Left lung (tissue), 4 donors: ENCODE measurements at regions not wholly inside any gene's neighbourhood (a gene's known extent, or its start where the extent isn't known, plus 50 kb on each side); places are given as distances from the start of the nearest gene placed in this dataset.

Experiments
- ATAC-seq: fragments of 200-7000 bp; cut with Tn5 transposase; one replicate; pipeline ENCODE4 v1.9.1; 2020; ENCODE audit warnings: moderate library complexity
- DNase-seq, 4 donors: peaks; one replicate each; pipeline ENCODE4 v3.0.0-alpha.2; 2013 to 2020
- H3K27ac ChIP-seq, 2 donors: fragments of 200-600 bp; sonication (generic) in 1 of 2; one replicate each; pipeline versions ENCODE4 v1.5.0 to v1.8.0; 2020 to 2021
- H3K27me3 ChIP-seq, 2 donors: fragments of 200-600 bp; sonication (generic) in 1 of 2; one replicate each; pipeline versions ENCODE4 v1.5.0 to v1.8.0; 2020 to 2021
- H3K36me3 ChIP-seq, 2 donors: fragments of 200-600 bp; sonication (generic) in 1 of 2; one replicate each; pipeline versions ENCODE4 v1.5.0 to v1.8.0; 2020 to 2021
- H3K4me1 ChIP-seq, 2 donors: fragments of 200-600 bp; one replicate each; pipeline ENCODE4 v1.8.0; 2021
- H3K4me3 ChIP-seq, 2 donors: fragments of 200-600 bp; sonication (generic) in 1 of 2; one replicate each; pipeline versions ENCODE4 v1.5.0 to v1.8.0; 2020 to 2021; ENCODE audit warnings: mild to moderate bottlenecking in 1 of 2
- H3K9me3 ChIP-seq, 2 donors: fragments of 200-600 bp; sonication (generic) in 1 of 2; one replicate each; pipeline versions ENCODE4 v1.5.0 to v1.8.0; 2020 to 2021
- CTCF ChIP-seq, 2 donors: fragments of 200-600 bp; sonication (generic) in 1 of 2; IDR thresholded peaks; one replicate each; pipeline versions ENCODE4 v1.5.0 to v1.8.0; 2021; ENCODE audit warnings: antibody characterized with exemption in 2 of 2
- intact Hi-C, 2 donors: fragments of 100-400 bp; cut with DNase I; formaldehyde crosslinking; loops; one replicate each; pipeline versions ENCODE4 v1.11.2 to v1.14.2; 2022
- donor health status: DM: no; HTN: yes; CAD: no.
- donor health status: DM: no; HTN: no; CAD: no.

- Histone ChIP-seq H3K4me1 (peaks cover 0 to 3% of the 10 kb centered on the region in 2 donors), H3K4me3 (no peak overlapping the region), H3K9me3 (peaks cover 0 to 16% of the 10 kb centered on the region in 2 donors), H3K27me3 (no peaks in the 10 kb centered on the region), H3K36me3 (no peaks in the 10 kb centered on the region), H3K27ac (no peak overlapping the region)
- DNase-seq = no peak
- intact Hi-C loops = no loop called here
- TF ChIP-seq CTCF (IDR thresholded peaks at IDR 0.05) = no peak
- no peak for ATAC-seq
These were observed 350.2 kb downstream of the ZNF521 start for GRCh38 chr18:25001803-25002202.

- Histone ChIP-seq H3K4me3 (no peak overlapping the region), H3K27me3 (no peaks in the 10 kb centered on the region), H3K4me1 (peaks cover 0 to 3% of the 10 kb centered on the region in 2 donors), H3K27ac (no peak overlapping the region), H3K36me3 (no peaks in the 10 kb centered on the region), H3K9me3 (peaks cover 0 to 4% of the 10 kb centered on the region in 2 donors)
- DNase-seq (peak in 1 of 4 donors; percentile 56), ATAC-seq (peak; percentile 97)
- intact Hi-C loops = no loop called here
- TF ChIP-seq CTCF (IDR thresholded peaks at IDR 0.05) = no peak
These were observed 346.2 kb downstream of the ZNF521 start for GRCh38 chr18:25005541-25006403.

- H3K27me3 ChIP-seq = no peaks in the 10 kb centered on the region
- peaks cover 0 to 4% of the 10 kb centered on the region in 2 donors for H3K9me3 ChIP-seq
- no peak overlapping the region for H3K4me3 ChIP-seq
- intact Hi-C loops = no loop called here
- H3K4me1 ChIP-seq = no peaks in the 10 kb centered on the region
- no peaks in the 10 kb centered on the region for H3K36me3 ChIP-seq
- ATAC-seq (no peak), DNase-seq (no peak)
- no peak overlapping the region for H3K27ac ChIP-seq
- TF ChIP-seq CTCF (IDR thresholded peaks at IDR 0.05) = no peak
These were observed 341.2 kb downstream of the ZNF521 start for GRCh38 chr18:25010623-25011374.
